OCI-LY1 (cell line): ENCODE measurements at regions not wholly inside any gene's neighbourhood (a gene's known extent, or its start where the extent isn't known, plus 50 kb on each side); places are given as distances from the start of the nearest gene placed in this dataset.

Experiments used
- H2AFZ ChIP-seq: fragments of 200-600 bp; sonication (generic), shearing (Covaris generic); 2 replicates; pipeline ENCODE4 v1.6.0; 2014; ENCODE audit warnings: antibody characterized with exemption, mild to moderate bottlenecking, low read length
- H3F3A ChIP-seq: fragments of 200-600 bp; sonication (generic), shearing (Covaris generic); 2 replicates; pipeline ENCODE4 v1.6.0; 2014; ENCODE audit warnings: mild to moderate bottlenecking, antibody characterized with exemption, low read length, moderate library complexity; ENCODE audit not compliant: insufficient read depth
- H3K27ac ChIP-seq: fragments of 200-600 bp; sonication (generic); 2 replicates; pipeline ENCODE4 v1.5.1; 2014; ENCODE audit warnings: low read length, mixed run types, mild to moderate bottlenecking, low read depth; ENCODE audit not compliant: poor library complexity, severe bottlenecking
- H3K27me3 ChIP-seq: fragments of 200-600 bp; sonication (generic); 2 replicates; pipeline ENCODE4 v1.6.0; 2014; ENCODE audit warnings: antibody characterized with exemption, mild to moderate bottlenecking, low read length, moderate library complexity; ENCODE audit not compliant: insufficient read depth
- H3K36me3 ChIP-seq: fragments of 200-600 bp; sonication (generic); 2 replicates; pipeline ENCODE4 v1.6.1; 2014; ENCODE audit warnings: mild to moderate bottlenecking, antibody characterized with exemption, low read length, moderate library complexity, mixed read lengths; ENCODE audit not compliant: insufficient read depth
- H3K4me1 ChIP-seq: fragments of 200-600 bp; sonication (generic); 2 replicates; pipeline ENCODE4 v1.5.1; 2014; ENCODE audit warnings: mild to moderate bottlenecking, low read length, moderate library complexity; ENCODE audit not compliant: insufficient read depth, severe bottlenecking
- H3K4me2 ChIP-seq: fragments of 200-600 bp; sonication (generic), shearing (Covaris generic); 2 replicates; pipeline ENCODE4 v1.6.1; 2014; ENCODE audit warnings: low read length
- H3K4me3 ChIP-seq: fragments of 200-600 bp; sonication (generic); 2 replicates; pipeline ENCODE4 v1.5.1; 2014; ENCODE audit warnings: low read length, low read depth, mild to moderate bottlenecking, mixed read lengths; ENCODE audit not compliant: poor library complexity, severe bottlenecking
- H3K79me2 ChIP-seq: fragments of 200-600 bp; shearing (Covaris generic); 2 replicates; pipeline ENCODE4 v1.6.1; 2016; ENCODE audit warnings: mixed run types, low read length, mixed read lengths; ENCODE audit not compliant: insufficient read depth
- H3K9ac ChIP-seq: fragments of 200-600 bp; sonication (generic), shearing (Covaris generic); 2 replicates; pipeline ENCODE4 v1.6.1; 2014; ENCODE audit warnings: mild to moderate bottlenecking, low read length, mixed read lengths
- H3K9me2 ChIP-seq: fragments of 200-600 bp; sonication (generic), shearing (Covaris generic); 2 replicates; pipeline ENCODE4 v1.6.1; 2014; ENCODE audit warnings: low read depth, mild to moderate bottlenecking, low read length, mixed read lengths
- H3K9me3 ChIP-seq: fragments of 200-600 bp; shearing (Covaris generic); 2 replicates; pipeline ENCODE4 v1.6.1; 2014; ENCODE audit warnings: low read length, mixed read lengths
- H4K20me1 ChIP-seq: fragments of 200-600 bp; sonication (generic), shearing (Covaris generic); 2 replicates; pipeline ENCODE4 v1.6.0; 2016; ENCODE audit warnings: mild to moderate bottlenecking, low read length; ENCODE audit not compliant: insufficient read depth
- EZH2 ChIP-seq: fragments of 200-600 bp; sonication (generic), shearing (Covaris generic); IDR thresholded peaks from 2 replicates; pipeline ENCODE4 v1.8.0; 2017; ENCODE audit warnings: borderline replicate concordance, mixed run types, mild to moderate bottlenecking, antibody characterized with exemption, low read length, moderate library complexity, mixed read lengths
- TF ChIP-seq, protein P1 (sequence below): fragments of 200-600 bp; sonication (generic), shearing (Covaris generic); IDR thresholded peaks from 2 replicates; pipeline ENCODE4 v1.5.1; 2017; ENCODE audit warnings: mild to moderate bottlenecking, antibody characterized with exemption, low read length, moderate library complexity, mixed read lengths

DNA sequence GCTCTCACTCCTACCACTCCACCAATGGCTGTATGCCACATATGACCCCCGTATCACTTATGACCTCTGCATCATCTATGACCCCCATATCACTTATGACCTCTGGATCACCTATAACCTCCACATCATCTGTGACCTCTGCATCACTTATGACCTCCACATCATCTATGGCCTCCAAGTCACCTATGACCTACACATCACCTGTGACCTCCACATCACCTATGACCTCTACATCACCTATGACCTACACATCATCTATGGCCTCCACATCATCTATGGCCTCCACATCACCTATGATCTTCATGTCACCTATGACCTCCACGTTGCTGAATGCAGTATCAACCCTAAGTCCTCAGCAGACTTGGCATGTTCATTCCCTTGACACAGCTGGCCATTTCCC is 271.2 kb downstream of the MATN1 start:
- Histone ChIP-seq H3K79me2 (no peaks in the 10 kb centered on the region), H3K4me3 (no peak overlapping the region), H3K9me2 (no peaks in the 10 kb centered on the region), H3K4me2 (no peak overlapping the region), H4K20me1 (no peaks in the 10 kb centered on the region), H3K9ac (no peak overlapping the region), H2AFZ (no peak overlapping the region), H3F3A (no peaks in the 10 kb centered on the region), H3K27me3 (no peaks in the 10 kb centered on the region), H3K4me1 (no peaks in the 10 kb centered on the region), H3K27ac (no peak overlapping the region), H3K9me3 (no peaks in the 10 kb centered on the region), H3K36me3 (no peaks in the 10 kb centered on the region)
- TF ChIP-seq, protein P1, sequence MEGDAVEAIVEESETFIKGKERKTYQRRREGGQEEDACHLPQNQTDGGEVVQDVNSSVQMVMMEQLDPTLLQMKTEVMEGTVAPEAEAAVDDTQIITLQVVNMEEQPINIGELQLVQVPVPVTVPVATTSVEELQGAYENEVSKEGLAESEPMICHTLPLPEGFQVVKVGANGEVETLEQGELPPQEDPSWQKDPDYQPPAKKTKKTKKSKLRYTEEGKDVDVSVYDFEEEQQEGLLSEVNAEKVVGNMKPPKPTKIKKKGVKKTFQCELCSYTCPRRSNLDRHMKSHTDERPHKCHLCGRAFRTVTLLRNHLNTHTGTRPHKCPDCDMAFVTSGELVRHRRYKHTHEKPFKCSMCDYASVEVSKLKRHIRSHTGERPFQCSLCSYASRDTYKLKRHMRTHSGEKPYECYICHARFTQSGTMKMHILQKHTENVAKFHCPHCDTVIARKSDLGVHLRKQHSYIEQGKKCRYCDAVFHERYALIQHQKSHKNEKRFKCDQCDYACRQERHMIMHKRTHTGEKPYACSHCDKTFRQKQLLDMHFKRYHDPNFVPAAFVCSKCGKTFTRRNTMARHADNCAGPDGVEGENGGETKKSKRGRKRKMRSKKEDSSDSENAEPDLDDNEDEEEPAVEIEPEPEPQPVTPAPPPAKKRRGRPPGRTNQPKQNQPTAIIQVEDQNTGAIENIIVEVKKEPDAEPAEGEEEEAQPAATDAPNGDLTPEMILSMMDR, result no peak
- TF ChIP-seq EZH2, result no peak

DNA sequence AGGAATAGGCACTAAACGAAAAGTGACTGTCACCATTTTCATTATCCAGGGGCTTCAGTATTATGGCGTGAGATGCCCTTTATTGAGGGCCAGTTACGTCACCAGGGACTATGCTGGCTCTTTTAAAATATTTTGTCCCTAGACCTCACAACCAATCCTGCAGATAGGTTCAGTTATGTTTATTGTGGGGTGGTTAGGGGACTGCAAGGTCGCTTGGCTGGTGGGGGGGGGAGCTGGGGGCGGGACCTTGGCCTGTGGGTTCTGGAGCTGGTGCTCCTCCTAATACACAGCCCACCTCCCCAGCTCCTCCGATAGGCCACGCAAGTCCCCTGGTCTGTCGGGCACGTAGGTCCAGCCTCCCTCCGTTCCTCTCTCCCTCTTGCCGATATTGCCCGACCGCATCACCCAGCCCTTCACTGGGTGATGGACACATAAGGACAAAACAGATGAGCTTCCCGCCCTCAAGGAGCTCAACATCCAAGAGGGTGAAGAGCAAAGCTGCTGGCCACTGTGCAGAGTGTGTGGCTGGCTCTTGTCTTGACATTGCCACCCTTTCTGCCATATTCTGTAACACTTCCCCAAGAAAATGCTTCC is 271.8 kb downstream of the MATN1 start:
- no peaks in the 10 kb centered on the region for H3K4me1 ChIP-seq
- no peaks in the 10 kb centered on the region for H3K27me3 ChIP-seq
- H3K27ac ChIP-seq, result no peak overlapping the region
- TF ChIP-seq, protein P1, result no peak
- no peak for TF ChIP-seq EZH2
- H3K9me2 ChIP-seq, result no peaks in the 10 kb centered on the region
- H3F3A ChIP-seq, result no peaks in the 10 kb centered on the region
- no peaks in the 10 kb centered on the region for H3K9me3 ChIP-seq
- H4K20me1 ChIP-seq, result no peaks in the 10 kb centered on the region
- no peaks in the 10 kb centered on the region for H3K36me3 ChIP-seq
- no peaks in the 10 kb centered on the region for H3K79me2 ChIP-seq
- no peak overlapping the region for H2AFZ ChIP-seq
- H3K9ac ChIP-seq, result no peak overlapping the region
- H3K4me3 ChIP-seq, result no peak overlapping the region
- no peak overlapping the region for H3K4me2 ChIP-seq

DNA sequence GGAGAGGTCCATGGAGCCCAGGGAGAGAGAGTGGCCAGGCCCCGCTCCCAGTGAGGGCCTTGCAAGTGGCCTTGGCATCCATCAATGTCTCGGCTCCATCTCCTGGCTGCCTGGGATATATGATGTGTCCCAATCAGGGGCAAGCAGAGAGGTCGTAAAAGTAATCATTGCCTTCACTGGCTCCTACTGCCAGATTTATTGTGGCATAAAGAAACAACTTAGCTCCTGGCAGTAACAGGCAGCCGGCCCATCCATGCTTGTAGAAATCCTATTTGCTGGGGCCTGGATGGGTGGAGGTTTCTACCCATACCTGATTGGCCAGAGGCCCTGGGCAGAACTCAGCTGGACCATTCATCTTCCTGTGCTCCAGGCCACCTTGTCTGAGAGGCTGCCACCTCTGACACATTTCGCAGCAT is 272.6 kb downstream of the MATN1 start:
- Histone ChIP-seq H2AFZ (no peak overlapping the region), H3K9me2 (no peaks in the 10 kb centered on the region), H3K4me3 (no peak overlapping the region), H3K9ac (no peak overlapping the region), H3K27me3 (no peaks in the 10 kb centered on the region), H3K4me2 (no peak overlapping the region), H3K36me3 (no peaks in the 10 kb centered on the region), H4K20me1 (no peaks in the 10 kb centered on the region), H3K9me3 (no peaks in the 10 kb centered on the region), H3F3A (no peaks in the 10 kb centered on the region), H3K79me2 (no peaks in the 10 kb centered on the region), H3K27ac (no peak overlapping the region), H3K4me1 (no peaks in the 10 kb centered on the region)
- TF ChIP-seq, protein P1, result no peak
- no peak for TF ChIP-seq EZH2
